Sigmoid colon (tissue), 6 donors: ENCODE measurements at regions not wholly inside any gene's neighbourhood (a gene's known extent, or its start where the extent isn't known, plus 50 kb on each side); places are given as distances from the start of the nearest gene placed in this dataset.

Experiments used
- DNase-seq: peaks from one replicate; pipeline ENCODE4 v3.0.0-alpha.2; 2019
- H3K27ac ChIP-seq, 4 donors: fragments of 200-600 bp; sonication (generic); one replicate each; pipeline ENCODE4 v1.5.1; 2016 to 2019; ENCODE audit warnings: mild to moderate bottlenecking in 1 of 4
- H3K27me3 ChIP-seq, 3 donors: fragments of 200-600 bp; sonication (generic); one replicate each; pipeline ENCODE4 v1.5.1; 2019; ENCODE audit warnings: mild to moderate bottlenecking in 1 of 3
- H3K36me3 ChIP-seq, 4 donors: fragments of 200-600 bp; sonication (generic); one replicate each; pipeline ENCODE4 v1.5.1; 2016 to 2019
- H3K4me1 ChIP-seq, 4 donors: fragments of 200-600 bp; sonication (generic); one replicate each; pipeline ENCODE4 v1.5.1; 2017 to 2019
- H3K4me3 ChIP-seq, 4 donors: fragments of 200-600 bp; sonication (generic); one replicate each; pipeline ENCODE4 v1.5.1; 2017 to 2019; ENCODE audit warnings: mild to moderate bottlenecking in 2 of 4, moderate library complexity in 1 of 4
- H3K9me3 ChIP-seq, 4 donors: fragments of 200-600 bp in 3 of 4; sonication (generic) in 3 of 4; one replicate each; pipeline versions ENCODE4 v1.5.1 to v1.6.1; 2013 to 2019
- EP300 ChIP-seq, 4 donors: sonication (generic); formaldehyde crosslinking; IDR thresholded peaks; one replicate each; pipeline ENCODE4 v1.6.1; 2017; ENCODE audit warnings: antibody characterized with exemption in 4 of 4
- POLR2A ChIP-seq, 2 donors: fragments of 450-650 bp; IDR thresholded peaks; one replicate each; pipeline ENCODE4 v1.6.1; 2016; ENCODE audit warnings: antibody characterized with exemption in 2 of 2, mild to moderate bottlenecking in 2 of 2, moderate library complexity in 2 of 2
- POLR2AphosphoS5 ChIP-seq, 4 donors: sonication (generic); formaldehyde crosslinking; IDR thresholded peaks; one replicate each; pipeline ENCODE4 v1.6.1; 2017; ENCODE audit warnings: antibody characterized with exemption in 4 of 4
- WGBS, 2 donors: extraction: QIAGEN DNeasy Blood & Tissue Kit; methylation state at CpG; one replicate each; pipeline ENCODE4 v1.1.7; 2013; 5-methylcytosine and 5-hydroxymethylcytosine counted together
- intact Hi-C: fragments of 100-400 bp; cut with DNase I; formaldehyde crosslinking; loops from one replicate; pipeline ENCODE4 v1.15.1; 2023
- TF ChIP-seq, protein P1 (sequence below), 4 experiments: fragments of 450-650 bp in 3 of 4; fragments of 200-600 bp in 1 of 4; IDR thresholded peaks; one replicate each; pipeline ENCODE4 v1.5.1; 2016 to 2019; ENCODE audit warnings: antibody characterized with exemption in 4 of 4, mild to moderate bottlenecking in 3 of 4, moderate library complexity in 2 of 4
- donor health status: healthy with polysubstance abuse.
- donor health status: healthy.

DNA sequence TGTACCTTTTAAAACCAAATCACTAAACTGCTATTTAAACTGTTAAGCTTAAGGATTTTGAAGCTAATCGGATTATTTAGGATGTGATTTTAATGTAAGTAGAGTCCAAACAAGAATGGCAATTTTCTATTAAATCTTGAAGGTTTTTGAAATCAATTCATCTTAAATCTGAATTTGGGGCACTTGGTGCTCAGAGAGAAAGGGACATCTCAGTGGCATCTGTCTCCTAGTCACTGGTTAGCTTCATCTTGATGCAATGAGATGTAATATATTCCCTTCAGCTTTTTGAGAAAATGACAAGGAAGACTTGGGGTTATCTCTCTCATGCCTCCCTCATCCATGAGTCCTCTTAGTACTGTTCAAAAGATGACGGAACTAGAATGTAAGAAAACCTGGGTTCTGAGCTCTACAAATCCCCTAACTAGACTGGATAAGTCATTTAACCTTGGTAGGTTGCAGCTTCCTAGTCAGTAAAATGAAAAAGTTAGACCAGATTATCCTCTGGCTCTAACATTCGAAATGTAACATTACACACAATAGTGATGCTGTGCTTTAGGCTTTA lies 198.5 kb upstream of the NEBL start:
- H3K27ac ChIP-seq = no peak overlapping the region
- H3K27me3 ChIP-seq = no peaks in the 10 kb centered on the region
- 88 to 91% methylated on average over 3 of the region's 3 CpGs for WGBS, 2 donors
- H3K4me3 ChIP-seq = no peak overlapping the region
- H3K9me3 ChIP-seq = no peaks in the 10 kb centered on the region
- intact Hi-C loops = no loop called here
- no peaks in the 10 kb centered on the region for H3K4me1 ChIP-seq
- TF ChIP-seq POLR2A (IDR thresholded peaks at IDR 0.05) = no peak
- no peak for DNase-seq
- H3K36me3 ChIP-seq = no peaks in the 10 kb centered on the region

- H3K27me3 ChIP-seq = no peaks in the 10 kb centered on the region
- no peaks in the 10 kb centered on the region for H3K36me3 ChIP-seq
- intact Hi-C loops = no loop called here
- TF ChIP-seq, protein P1, sequence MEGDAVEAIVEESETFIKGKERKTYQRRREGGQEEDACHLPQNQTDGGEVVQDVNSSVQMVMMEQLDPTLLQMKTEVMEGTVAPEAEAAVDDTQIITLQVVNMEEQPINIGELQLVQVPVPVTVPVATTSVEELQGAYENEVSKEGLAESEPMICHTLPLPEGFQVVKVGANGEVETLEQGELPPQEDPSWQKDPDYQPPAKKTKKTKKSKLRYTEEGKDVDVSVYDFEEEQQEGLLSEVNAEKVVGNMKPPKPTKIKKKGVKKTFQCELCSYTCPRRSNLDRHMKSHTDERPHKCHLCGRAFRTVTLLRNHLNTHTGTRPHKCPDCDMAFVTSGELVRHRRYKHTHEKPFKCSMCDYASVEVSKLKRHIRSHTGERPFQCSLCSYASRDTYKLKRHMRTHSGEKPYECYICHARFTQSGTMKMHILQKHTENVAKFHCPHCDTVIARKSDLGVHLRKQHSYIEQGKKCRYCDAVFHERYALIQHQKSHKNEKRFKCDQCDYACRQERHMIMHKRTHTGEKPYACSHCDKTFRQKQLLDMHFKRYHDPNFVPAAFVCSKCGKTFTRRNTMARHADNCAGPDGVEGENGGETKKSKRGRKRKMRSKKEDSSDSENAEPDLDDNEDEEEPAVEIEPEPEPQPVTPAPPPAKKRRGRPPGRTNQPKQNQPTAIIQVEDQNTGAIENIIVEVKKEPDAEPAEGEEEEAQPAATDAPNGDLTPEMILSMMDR (IDR thresholded peaks at IDR 0.05) = no peak
- TF ChIP-seq EP300 (IDR thresholded peaks at IDR 0.05) (no peak), POLR2A (IDR thresholded peaks at IDR 0.05) (no peak), POLR2AphosphoS5 (IDR thresholded peaks at IDR 0.05) (no peak)
- 95 to 96% methylated on average over 3 of the region's 3 CpGs for WGBS, 2 donors
- no peak for DNase-seq
- no peaks in the 10 kb centered on the region for H3K4me1 ChIP-seq
- no peak overlapping the region for H3K27ac ChIP-seq
- no peak overlapping the region for H3K4me3 ChIP-seq
- no peaks in the 10 kb centered on the region for H3K9me3 ChIP-seq
Observed at GRCh38 chr10:21095073-21095472, 198.0 kb upstream of the NEBL start.

DNA sequence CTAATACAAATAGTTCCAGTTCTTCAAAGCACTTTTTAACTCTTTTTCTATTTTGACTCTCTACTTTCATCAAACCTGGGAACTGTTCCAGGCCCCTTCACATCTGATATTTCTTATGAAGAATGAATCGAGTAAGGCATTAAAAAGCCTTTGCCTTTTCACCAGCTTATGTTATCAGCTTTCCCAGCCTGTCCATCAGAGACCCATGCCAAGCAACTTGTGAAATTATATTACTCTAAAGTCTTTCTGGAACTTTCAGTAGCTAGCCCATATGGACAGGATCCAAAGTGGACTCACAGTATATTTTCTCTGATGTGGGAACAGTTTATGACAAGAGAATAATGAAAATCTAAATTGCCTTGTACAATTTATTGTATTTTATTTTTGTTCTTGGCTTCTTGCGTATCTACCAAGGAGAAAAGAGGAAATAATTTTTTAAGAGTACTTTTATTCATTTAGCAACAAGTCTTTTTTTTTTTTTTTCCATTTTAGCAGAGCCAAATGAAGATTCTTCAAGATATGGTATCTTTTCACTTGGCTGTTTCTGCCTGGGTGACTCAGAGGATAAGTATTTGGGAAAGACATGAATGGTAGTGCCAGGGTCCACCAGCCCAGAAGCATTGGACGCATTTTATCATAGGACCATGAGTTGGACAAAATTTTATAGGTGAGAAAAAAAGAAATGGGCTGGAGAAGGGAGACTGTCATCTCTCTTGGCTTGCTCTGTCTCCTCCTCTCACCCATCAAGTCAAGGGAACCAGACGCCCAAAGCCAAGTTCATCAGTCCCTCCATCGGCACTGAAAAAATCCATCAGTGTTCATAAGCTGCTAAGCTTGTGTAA lies 195.8 kb upstream of the NEBL start:
- no peaks in the 10 kb centered on the region for H3K4me1 ChIP-seq
- intact Hi-C loops = no loop called here
- TF ChIP-seq, protein P1 (IDR thresholded peaks at IDR 0.05) = no peak
- TF ChIP-seq POLR2AphosphoS5 (IDR thresholded peaks at IDR 0.05) (no peak), EP300 (IDR thresholded peaks at IDR 0.05) (no peak), POLR2A (IDR thresholded peaks at IDR 0.05) (no peak)
- DNase-seq = no peak
- WGBS, 2 donors = 90 to 91% methylated on average over 5 of the region's 5 CpGs
- H3K36me3 ChIP-seq = no peaks in the 10 kb centered on the region
- no peaks in the 10 kb centered on the region for H3K9me3 ChIP-seq
- no peak overlapping the region for H3K27ac ChIP-seq
- no peak overlapping the region for H3K4me3 ChIP-seq
- H3K27me3 ChIP-seq = no peaks in the 10 kb centered on the region

- H3K27me3 ChIP-seq = no peaks in the 10 kb centered on the region
- no peak overlapping the region for H3K27ac ChIP-seq
- H3K4me1 ChIP-seq = no peaks in the 10 kb centered on the region
- no peaks in the 10 kb centered on the region for H3K9me3 ChIP-seq
- H3K4me3 ChIP-seq = no peak overlapping the region
- H3K36me3 ChIP-seq = no peaks in the 10 kb centered on the region
- intact Hi-C loops = no loop called here
- WGBS, 2 donors = 80 to 89% methylated on average over 6 of the region's 6 CpGs
- TF ChIP-seq EP300 (IDR thresholded peaks at IDR 0.05) (no peak), POLR2AphosphoS5 (IDR thresholded peaks at IDR 0.05) (no peak), POLR2A (IDR thresholded peaks at IDR 0.05) (no peak)
- TF ChIP-seq, protein P1 (IDR thresholded peaks at IDR 0.05) = no peak
- no peak for DNase-seq
Observed at GRCh38 chr10:21090609-21091082, 193.5 kb upstream of the NEBL start.

DNA sequence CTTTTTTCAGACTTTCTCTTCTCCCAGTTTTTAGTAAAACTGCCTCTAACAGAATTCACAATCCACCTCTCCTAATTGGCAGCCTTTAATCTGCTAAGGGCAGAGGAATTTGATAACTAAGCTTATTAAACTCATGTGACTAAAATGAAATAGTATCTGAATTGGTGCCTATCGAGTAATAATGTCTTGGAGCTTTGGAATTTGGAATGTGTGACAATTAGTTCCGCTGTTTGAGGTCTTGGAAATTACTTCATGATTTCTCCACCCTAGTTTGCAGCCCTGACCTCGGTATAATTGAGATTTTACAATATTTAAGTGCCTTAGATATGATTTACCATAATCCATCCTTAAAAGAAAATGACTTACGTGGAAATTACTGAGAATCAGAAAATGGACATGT lies 190.4 kb upstream of the NEBL start:
- Histone ChIP-seq H3K27me3 (no peaks in the 10 kb centered on the region), H3K27ac (no peak overlapping the region), H3K4me1 (no peaks in the 10 kb centered on the region), H3K4me3 (no peak overlapping the region), H3K9me3 (no peaks in the 10 kb centered on the region), H3K36me3 (no peaks in the 10 kb centered on the region)
- intact Hi-C loops = no loop called here
- 75 to 88% methylated on average over 4 of the region's 4 CpGs for WGBS, 2 donors
- TF ChIP-seq POLR2AphosphoS5 (IDR thresholded peaks at IDR 0.05) (no peak), POLR2A (IDR thresholded peaks at IDR 0.05) (no peak), EP300 (IDR thresholded peaks at IDR 0.05) (no peak)
- TF ChIP-seq, protein P1 (IDR thresholded peaks at IDR 0.05) = no peak
- DNase-seq = no peak
